Bronchial epithelial cell (primary cell): ENCODE measurements at regions not wholly inside any gene's neighbourhood (a gene's known extent, or its start where the extent isn't known, plus 50 kb on each side); places are given as distances from the start of the nearest gene placed in this dataset.

Experiments used
- DNase-seq: peaks from one replicate; pipeline ENCODE4 v3.0.0-alpha.2; 2010; ENCODE audit warnings: low read depth
- FAIRE-seq: peaks from 2 replicates; lab custom pipeline; 2011; peaks lifted over from hg19 to GRCh38; lab: Jason Lieb, UNC
- H3K27me3 ChIP-seq: 2 replicates; pipeline ENCODE4 v1.5.1; 2011; ENCODE audit warnings: low read length; ENCODE audit not compliant: control insufficient read depth, insufficient read depth
- H3K36me3 ChIP-seq: 2 replicates; pipeline ENCODE4 v1.5.1; 2011; ENCODE audit warnings: low read length; ENCODE audit not compliant: control insufficient read depth, insufficient read depth
- H3K4me3 ChIP-seq: 2 replicates; pipeline ENCODE4 v1.5.1; 2011; ENCODE audit warnings: mild to moderate bottlenecking, low read depth, low read length, control low read depth
- CTCF ChIP-seq: IDR thresholded peaks from 2 replicates; pipeline ENCODE4 v1.5.1; 2011; ENCODE audit warnings: mild to moderate bottlenecking, moderate library complexity, low read length, control low read depth, inconsistent platforms; ENCODE audit not compliant: insufficient read depth, severe bottlenecking

- Histone ChIP-seq H3K27me3 (peaks cover 1% of the 10 kb centered on the region), H3K36me3 (no peaks in the 10 kb centered on the region), H3K4me3 (no peak overlapping the region)
- no peak for TF ChIP-seq CTCF
- DNase-seq = peak; percentile 92
- no peak for FAIRE-seq
Measured at GRCh38 chr9:89983411-89983810, 378.6 kb downstream of the GADD45G start.

- FAIRE-seq = no peak
- Histone ChIP-seq H3K36me3 (no peaks in the 10 kb centered on the region), H3K27me3 (peaks cover 1% of the 10 kb centered on the region), H3K4me3 (no peak overlapping the region)
- TF ChIP-seq CTCF = no peak
- peak; percentile 95 for DNase-seq
Measured at GRCh38 chr9:89984214-89984613, 379.4 kb downstream of the GADD45G start.

GRCh38 chr9:89985068-89985467 is 380.3 kb downstream of the GADD45G start:
- no peak for TF ChIP-seq CTCF

GRCh38 chr9:89986190-89986589 is 381.4 kb downstream of the GADD45G start:
- peak; percentile 18 for DNase-seq
- no peak for TF ChIP-seq CTCF
- Histone ChIP-seq H3K4me3 (no peak overlapping the region), H3K27me3 (peaks cover 1% of the 10 kb centered on the region), H3K36me3 (no peaks in the 10 kb centered on the region)
- no peak for FAIRE-seq

More at GRCh38 chr9:89985068-89985467, 380.3 kb downstream of the GADD45G start:
- FAIRE-seq (peak; percentile 55), DNase-seq (no peak)
- Histone ChIP-seq H3K4me3 (no peak overlapping the region), H3K36me3 (no peaks in the 10 kb centered on the region), H3K27me3 (peaks cover 1% of the 10 kb centered on the region)

GRCh38 chr9:89988458-89988857 is 383.6 kb downstream of the GADD45G start:
- FAIRE-seq = no peak
- DNase-seq = no peak
- H3K36me3 ChIP-seq = no peaks in the 10 kb centered on the region
- no peaks in the 10 kb centered on the region for H3K27me3 ChIP-seq
- TF ChIP-seq CTCF = no peak
- no peak overlapping the region for H3K4me3 ChIP-seq

GRCh38 chr9:89991204-89991790 is 386.5 kb downstream of the GADD45G start:
- FAIRE-seq = peak; percentile 91
- no peak for TF ChIP-seq CTCF
- peak; percentile 68 for DNase-seq
- H3K4me3 ChIP-seq = no peak overlapping the region
- H3K36me3 ChIP-seq = no peaks in the 10 kb centered on the region
- H3K27me3 ChIP-seq = no peaks in the 10 kb centered on the region
